Common myeloid progenitor, CD34-positive (primary cell): ENCODE measurements at regions not wholly inside any gene's neighbourhood (a gene's known extent, or its start where the extent isn't known, plus 50 kb on each side); places are given as distances from the start of the nearest gene placed in this dataset.

Experiments
- CTCF ChIA-PET: fragments of 350-600 bp; sonication (Branson Sonifier 250); formaldehyde crosslinking; loops from one replicate; lab custom pipeline; 2021; ENCODE audit warnings: antibody characterized with exemption; lab: Charles Lee
- POLR2A ChIA-PET: fragments of 350-600 bp; sonication (Branson Sonifier 250); formaldehyde crosslinking; loops from one replicate; lab custom pipeline; 2021; ENCODE audit warnings: antibody characterized with exemption; lab: Charles Lee
- DNase-seq, 3 donors: peaks; one replicate each; pipeline versions ENCODE4 v3.0.0 to v3.0.0-alpha.2; 2013
- H3K27ac ChIP-seq, 2 experiments: 1 replicate in 1 of 2; 2 replicates in 1 of 2; pipeline ENCODE4 v1.7.0; 2013; ENCODE audit warnings: inconsistent platforms in 2 of 2, low read length in 2 of 2, mild to moderate bottlenecking in 2 of 2, low read depth in 1 of 2, moderate library complexity in 1 of 2; ENCODE audit not compliant: severe bottlenecking in 2 of 2, insufficient read depth in 1 of 2, poor library complexity in 1 of 2
- H3K27me3 ChIP-seq, 5 experiments: replicated peaks in 2 of 5; 1 replicate in 3 of 5; 2 replicates in 2 of 5; pipeline versions ENCODE4 v1.6.1 to v1.7.0; 2013; ENCODE audit warnings: low read length in 4 of 5, mild to moderate bottlenecking in 2 of 5, moderate library complexity in 2 of 5, inconsistent platforms in 1 of 5; ENCODE audit not compliant: insufficient read depth in 5 of 5, control insufficient read depth in 4 of 5
- H3K36me3 ChIP-seq, 4 experiments: 1 replicate in 2 of 4; 2 replicates in 2 of 4; pipeline versions ENCODE4 v1.6.1 to v1.7.0; 2013; ENCODE audit warnings: low read length in 3 of 4, control low read depth in 1 of 4, mild to moderate bottlenecking in 1 of 4; ENCODE audit not compliant: control insufficient read depth in 4 of 4, insufficient read depth in 4 of 4
- H3K4me1 ChIP-seq, 4 experiments: 1 replicate in 3 of 4; 2 replicates in 1 of 4; pipeline versions ENCODE4 v1.6.1 to v1.7.1; 2013; ENCODE audit warnings: low read length in 3 of 4, mild to moderate bottlenecking in 3 of 4, control low read depth in 1 of 4, inconsistent platforms in 1 of 4, moderate library complexity in 1 of 4; ENCODE audit not compliant: control insufficient read depth in 4 of 4, insufficient read depth in 4 of 4; ENCODE audit errors: control extremely low read depth in 1 of 4
- H3K4me3 ChIP-seq, 7 experiments: 1 replicate in 4 of 7; 2 replicates in 3 of 7; pipeline versions ENCODE4 v1.5.1 to v1.7.0; 2013; ENCODE audit warnings: mild to moderate bottlenecking in 7 of 7, low read length in 6 of 7, moderate library complexity in 6 of 7, inconsistent platforms in 2 of 7, low read depth in 2 of 7, control low read depth in 1 of 7; ENCODE audit not compliant: insufficient read depth in 4 of 7, control insufficient read depth in 1 of 7; ENCODE audit errors: extremely low read depth in 1 of 7
- H3K9me3 ChIP-seq, 5 experiments: 1 replicate in 4 of 5; 2 replicates in 1 of 5; pipeline versions ENCODE4 v1.6.1 to v1.7.1; 2013; ENCODE audit warnings: low read length in 4 of 5, mild to moderate bottlenecking in 2 of 5, inconsistent platforms in 1 of 5, low read depth in 1 of 5, moderate library complexity in 1 of 5; ENCODE audit not compliant: control insufficient read depth in 4 of 5, insufficient read depth in 2 of 5; ENCODE audit errors: control extremely low read depth in 1 of 5
- WGBS: methylation state at CpG from one replicate; pipeline ENCODE4 v1.1.5; 2013; ENCODE audit not compliant: insufficient coverage; 5-methylcytosine and 5-hydroxymethylcytosine counted together

DNA sequence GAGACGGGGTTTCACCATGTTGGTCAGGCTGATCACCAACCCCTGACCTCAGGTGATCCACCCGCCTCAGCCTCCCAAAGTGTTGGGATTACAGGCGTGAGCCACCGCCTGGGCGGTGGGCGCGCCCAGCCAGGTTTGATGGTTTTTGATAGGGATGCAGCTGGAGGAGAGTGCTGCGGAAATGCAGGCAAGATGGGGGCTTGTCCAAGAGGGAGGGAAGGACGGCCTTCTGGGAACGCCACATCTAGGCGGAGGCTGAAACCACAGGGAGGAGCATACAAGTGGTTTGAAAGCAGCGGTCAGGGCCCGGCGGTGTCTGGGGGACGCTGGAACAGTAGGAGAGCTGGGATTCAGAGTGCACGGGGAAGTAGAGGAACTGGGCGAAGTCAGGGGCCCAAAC lies 134.6 kb downstream of the VRK1 start:
- H3K27ac ChIP-seq, result no peak overlapping the region
- no peaks in the 10 kb centered on the region for H3K36me3 ChIP-seq
- no peak for DNase-seq
- WGBS, result 95% methylated on average over 12 of the region's 17 CpGs
- no peaks in the 10 kb centered on the region for H3K9me3 ChIP-seq
- H3K4me1 ChIP-seq, result no peaks in the 10 kb centered on the region
- no peak overlapping the region for H3K4me3 ChIP-seq
- H3K27me3 ChIP-seq, result peaks cover 0 to 3% (median 0%) of the 10 kb centered on the region in 5 experiments
- CTCF ChIA-PET, result no interaction called here
- POLR2A ChIA-PET, result no interaction called here

DNA sequence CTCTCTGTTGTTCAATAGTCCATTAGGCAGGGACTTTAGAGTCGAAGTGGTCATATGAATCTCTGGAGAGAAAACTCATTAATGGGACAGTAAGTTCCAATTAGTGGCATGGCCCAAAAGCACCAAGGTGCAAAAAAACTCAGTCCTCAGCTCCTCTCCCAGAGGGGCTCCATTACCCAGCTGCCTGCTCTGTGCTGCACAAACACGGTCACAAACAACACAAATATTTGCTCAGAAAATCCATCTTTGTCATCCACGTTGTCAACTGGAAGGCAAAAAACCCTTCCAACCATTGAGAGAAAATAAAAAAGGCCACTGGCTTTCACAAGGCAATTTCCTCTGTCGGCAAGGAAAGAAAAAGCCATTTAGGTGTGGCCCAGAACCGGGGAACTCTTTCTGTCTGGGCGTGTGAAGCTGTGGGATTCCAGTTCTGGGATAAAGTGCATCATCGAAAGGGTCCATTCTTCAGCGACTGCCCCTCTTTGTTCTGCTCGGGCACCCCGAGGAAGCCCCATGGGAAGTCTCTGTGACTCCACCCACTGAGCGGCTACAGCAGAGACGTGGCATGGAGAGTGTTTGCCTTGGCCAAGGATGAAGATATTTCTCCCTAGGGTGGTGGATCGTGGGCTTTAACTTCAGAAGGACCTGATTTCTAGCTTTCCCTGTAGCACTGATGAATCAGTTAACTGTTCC lies 137.6 kb downstream of the VRK1 start:
- ChIA-PET CTCF (no interaction called here), POLR2A (no interaction called here)
- no peak overlapping the region for H3K27ac ChIP-seq

DNA sequence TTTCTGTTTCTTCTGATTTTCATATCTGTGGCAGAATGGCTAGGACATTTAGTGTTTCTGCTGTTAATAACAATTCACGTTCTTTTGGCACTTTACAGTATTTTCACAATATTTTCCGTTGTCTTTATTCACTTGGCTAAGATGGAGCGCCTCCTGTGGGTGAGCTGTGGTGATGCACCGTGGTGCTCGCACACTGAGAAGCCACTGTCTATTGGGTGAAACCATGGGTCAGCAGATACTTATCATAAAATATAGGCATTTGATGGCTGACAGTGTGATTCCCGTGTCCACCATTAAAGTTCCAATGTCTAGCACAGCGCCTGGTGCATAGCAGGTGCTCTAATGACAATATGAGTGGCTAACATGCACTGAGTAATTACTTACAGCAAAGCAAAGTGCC lies 141.8 kb downstream of the VRK1 start:
- H3K27ac ChIP-seq, result no peak overlapping the region
- POLR2A ChIA-PET, result no interaction called here
- 81% methylated on average over 5 of the region's 7 CpGs for WGBS
- H3K4me1 ChIP-seq, result no peaks in the 10 kb centered on the region
- no peak overlapping the region for H3K4me3 ChIP-seq
- no peaks in the 10 kb centered on the region for H3K9me3 ChIP-seq
- CTCF ChIA-PET, result no interaction called here
- DNase-seq, result no peak
- no peaks in the 10 kb centered on the region for H3K36me3 ChIP-seq
- H3K27me3 ChIP-seq, result peaks cover 0 to 5% (median 0%) of the 10 kb centered on the region in 5 experiments

More for the DNA sequence above, 137.6 kb downstream of the VRK1 start:
- no peaks in the 10 kb centered on the region for H3K36me3 ChIP-seq
- H3K27me3 ChIP-seq, result peaks cover 0 to 3% (median 2%) of the 10 kb centered on the region in 5 experiments
- 87% methylated on average over 11 of the region's 13 CpGs for WGBS
- no peak overlapping the region for H3K4me3 ChIP-seq
- H3K9me3 ChIP-seq, result no peaks in the 10 kb centered on the region
- no peaks in the 10 kb centered on the region for H3K4me1 ChIP-seq
- no peak for DNase-seq

GRCh38 chr14:96940009-96940408 lies 142.8 kb downstream of the VRK1 start:
- H3K4me1 ChIP-seq, result no peaks in the 10 kb centered on the region
- H3K27ac ChIP-seq, result no peak overlapping the region
- no peaks in the 10 kb centered on the region for H3K9me3 ChIP-seq
- DNase-seq, result no peak
- peaks cover 0 to 5% (median 0%) of the 10 kb centered on the region in 5 experiments for H3K27me3 ChIP-seq
- 39% methylated on average over 2 of the region's 3 CpGs for whole genome bisulfite sequencing
- H3K36me3 ChIP-seq, result no peaks in the 10 kb centered on the region
- ChIA-PET POLR2A (no interaction called here), CTCF (no interaction called here)
- no peak overlapping the region for H3K4me3 ChIP-seq

DNA sequence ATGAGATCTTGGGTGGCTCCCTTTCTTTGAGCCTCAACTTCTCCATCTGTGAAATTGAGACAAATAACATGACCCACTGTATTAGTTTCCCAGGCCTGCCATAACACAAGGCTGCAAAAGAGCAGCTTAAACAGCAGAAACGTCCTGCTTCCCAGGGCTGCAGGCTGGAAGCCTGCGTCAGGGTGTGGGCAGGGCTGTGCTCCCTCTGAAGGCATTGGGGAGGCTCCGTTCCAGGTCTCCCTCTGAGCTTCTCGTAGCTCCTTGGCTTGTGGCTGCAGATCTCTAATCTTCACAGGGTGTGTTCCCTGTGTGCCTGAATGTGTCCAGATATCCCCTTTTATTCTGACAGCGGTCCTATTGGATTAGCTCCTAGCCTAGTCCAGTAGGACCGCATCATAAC lies 147.1 kb downstream of the VRK1 start:
- no peaks in the 10 kb centered on the region for H3K9me3 ChIP-seq
- DNase-seq, result no peak
- no peak overlapping the region for H3K4me3 ChIP-seq
- no peak overlapping the region for H3K27ac ChIP-seq
- H3K27me3 ChIP-seq, result peaks cover 0 to 2% (median 0%) of the 10 kb centered on the region in 5 experiments
- ChIA-PET POLR2A (no interaction called here), CTCF (no interaction called here)
- peaks cover 0 to under 1% (median 0%) of the 10 kb centered on the region in 4 experiments for H3K4me1 ChIP-seq
- WGBS, result 69% methylated on average over 6 of the region's 6 CpGs
- H3K36me3 ChIP-seq, result no peaks in the 10 kb centered on the region

DNA sequence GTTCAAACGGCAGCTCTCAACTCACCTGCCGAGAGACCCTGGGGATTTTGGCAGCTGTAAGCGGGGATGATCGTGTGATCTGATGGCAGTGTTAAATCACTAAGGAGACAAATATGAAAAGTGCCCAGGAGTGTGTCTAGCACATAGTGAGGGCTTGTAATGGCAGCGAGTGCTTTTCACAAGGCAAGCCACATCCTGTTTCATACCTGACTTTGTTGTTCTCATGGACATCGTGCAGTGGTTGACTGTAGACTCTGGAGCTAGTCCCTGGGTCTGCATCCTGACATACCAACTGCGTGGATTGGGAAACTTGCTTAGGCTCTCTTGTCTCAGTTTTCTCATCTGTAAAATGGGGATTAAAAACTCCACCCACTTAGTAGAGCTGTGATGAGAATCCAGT lies 148.5 kb downstream of the VRK1 start:
- H3K27ac ChIP-seq, result no peak overlapping the region
- 97% methylated on average over 7 of the region's 7 CpGs for WGBS
- H3K36me3 ChIP-seq, result no peaks in the 10 kb centered on the region
- no peaks in the 10 kb centered on the region for H3K9me3 ChIP-seq
- peaks cover 0 to 5% (median 0%) of the 10 kb centered on the region in 4 experiments for H3K4me1 ChIP-seq
- ChIA-PET CTCF (no interaction called here), POLR2A (no interaction called here)
- no peak for DNase-seq
- H3K27me3 ChIP-seq, result peaks cover 0 to 1% (median 0%) of the 10 kb centered on the region in 5 experiments
- H3K4me3 ChIP-seq, result no peak overlapping the region

GRCh38 chr14:96949594-96949993 lies 152.4 kb downstream of the VRK1 start:
- WGBS, result 93% methylated on average over 2 of the region's 3 CpGs
- DNase-seq, result no peak
- CTCF ChIA-PET, result no interaction called here
- no peaks in the 10 kb centered on the region for H3K27me3 ChIP-seq
- H3K4me3 ChIP-seq, result no peak overlapping the region
- H3K36me3 ChIP-seq, result no peaks in the 10 kb centered on the region
- peaks cover 0 to 5% (median 0%) of the 10 kb centered on the region in 4 experiments for H3K4me1 ChIP-seq
- no peaks in the 10 kb centered on the region for H3K9me3 ChIP-seq
- H3K27ac ChIP-seq, result no peak overlapping the region
- POLR2A ChIA-PET, result no interaction called here
